ENCODE measurements at regions not wholly inside any gene's neighbourhood (a gene's known extent, or its start where the extent isn't known, plus 50 kb on each side); places are given as distances from the start of the nearest gene placed in this dataset.

GRCh38 chrX:125378205-125378604 is 58.5 kb downstream of the TEX13C start:
- Histone ChIP-seq H3K27me3 (no peaks in the 10 kb centered on the region; the same call in 1 of the 2 replicates), H3K9me3 (replicated peaks) (no peaks in the 10 kb centered on the region), H3K27ac (no peak overlapping the region)

DNA sequence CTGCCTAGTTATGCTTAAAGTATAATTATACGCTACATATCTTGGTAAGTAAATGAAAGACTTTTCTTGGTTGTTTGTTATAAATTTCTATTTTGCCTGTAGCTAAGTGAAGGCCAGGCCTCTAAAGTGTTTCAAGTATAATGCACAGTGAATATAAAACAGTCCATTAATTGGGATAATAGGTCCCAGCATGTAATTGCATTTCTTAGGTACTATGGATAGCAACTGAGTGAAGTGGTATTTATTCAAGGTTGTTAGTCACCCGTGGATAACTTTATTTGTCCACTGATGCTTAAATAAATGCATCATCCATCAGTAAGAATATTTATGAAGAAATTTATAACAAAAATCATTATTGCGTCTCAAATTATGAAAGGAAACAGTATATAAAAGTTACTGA is 59.1 kb downstream of the TEX13C start:
- H3K27ac ChIP-seq = no peak overlapping the region
- no peaks in the 10 kb centered on the region for H3K9me3 ChIP-seq (replicated peaks)
- no peaks in the 10 kb centered on the region for H3K36me3 ChIP-seq
- H3K27me3 ChIP-seq = no peaks in the 10 kb centered on the region; the same call in 1 of the 2 replicates
- H3K4me1 ChIP-seq = no peaks in the 10 kb centered on the region
- no peak for DNase-seq
- no peak overlapping the region for H3K4me3 ChIP-seq

More at GRCh38 chrX:125378205-125378604, 58.5 kb downstream of the TEX13C start:
- Histone ChIP-seq H3K36me3 (no peaks in the 10 kb centered on the region), H3K4me3 (no peak overlapping the region), H3K4me1 (no peaks in the 10 kb centered on the region)
- DNase-seq = no peak

DNA sequence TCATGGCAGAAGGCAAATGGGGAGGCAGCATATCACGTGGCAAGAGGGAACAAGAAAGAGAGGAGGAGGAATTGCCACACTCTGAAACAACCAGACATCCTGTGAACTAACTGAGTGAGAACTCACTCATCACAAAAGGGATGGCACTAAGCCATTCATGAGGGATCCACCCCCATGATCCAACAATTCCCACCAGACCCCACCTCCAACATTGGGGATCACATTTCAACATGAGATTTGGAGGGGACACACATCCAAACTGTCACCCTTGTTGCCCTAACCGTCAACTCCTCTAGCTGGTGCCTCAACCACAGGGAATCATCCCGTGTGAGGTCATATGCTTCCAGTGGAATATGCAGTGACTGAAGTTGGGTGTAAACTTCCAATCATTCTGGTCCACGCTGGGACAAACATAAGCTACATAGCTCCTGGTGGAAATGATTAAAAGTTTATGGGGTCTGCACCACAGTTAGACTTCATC is 62.5 kb downstream of the TEX13C start:
- Histone ChIP-seq H3K4me3 (no peak overlapping the region), H3K27me3 (no peaks in the 10 kb centered on the region; the same call in 1 of the 2 replicates), H3K36me3 (no peaks in the 10 kb centered on the region), H3K9me3 (replicated peaks) (no peaks in the 10 kb centered on the region), H3K4me1 (no peaks in the 10 kb centered on the region), H3K27ac (no peak overlapping the region)
- no peak for DNase-seq

- no peaks in the 10 kb centered on the region for H3K4me1 ChIP-seq
- H3K27ac ChIP-seq = no peak overlapping the region
- no peaks in the 10 kb centered on the region; the same call in 1 of the 2 replicates for H3K27me3 ChIP-seq
- H3K9me3 ChIP-seq (replicated peaks) = no peaks in the 10 kb centered on the region
- H3K36me3 ChIP-seq = no peaks in the 10 kb centered on the region
- no peak overlapping the region for H3K4me3 ChIP-seq
- DNase-seq = no peak
These were observed 63.2 kb downstream of the TEX13C start for GRCh38 chrX:125382889-125383288.

GRCh38 chrX:125384867-125385266 is 65.2 kb downstream of the TEX13C start:
- Histone ChIP-seq H3K4me3 (no peak overlapping the region), H3K9me3 (replicated peaks) (no peaks in the 10 kb centered on the region), H3K27me3 (no peaks in the 10 kb centered on the region; the same call in 1 of the 2 replicates), H3K36me3 (no peaks in the 10 kb centered on the region), H3K27ac (no peak overlapping the region), H3K4me1 (no peaks in the 10 kb centered on the region)
- no peak for DNase-seq

DNA sequence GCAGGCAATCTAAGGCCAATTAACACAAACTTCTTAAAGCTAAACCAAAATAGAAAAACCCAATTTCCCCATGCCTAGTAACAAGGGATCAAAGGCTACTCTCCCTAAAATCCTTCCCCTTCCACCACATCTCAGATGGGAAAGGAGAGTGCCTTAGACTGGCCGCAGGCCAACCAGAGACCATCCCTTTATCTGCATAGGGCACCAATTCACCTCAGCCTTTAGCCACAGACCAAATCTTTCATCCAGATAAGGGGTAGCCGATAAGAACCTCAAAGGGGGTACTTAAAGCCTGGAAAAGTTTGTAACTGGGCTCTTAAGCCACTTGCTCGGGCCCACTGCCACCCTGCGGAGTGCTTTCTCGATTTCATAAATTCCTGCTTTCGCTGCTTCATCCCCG is 68.3 kb downstream of the TEX13C start:
- Histone ChIP-seq H3K27ac (no peak overlapping the region), H3K27me3 (no peaks in the 10 kb centered on the region; the same call in 1 of the 2 replicates), H3K36me3 (no peaks in the 10 kb centered on the region), H3K4me3 (no peak overlapping the region), H3K9me3 (replicated peaks) (no peaks in the 10 kb centered on the region), H3K4me1 (no peaks in the 10 kb centered on the region)
- DNase-seq = no peak

DNA sequence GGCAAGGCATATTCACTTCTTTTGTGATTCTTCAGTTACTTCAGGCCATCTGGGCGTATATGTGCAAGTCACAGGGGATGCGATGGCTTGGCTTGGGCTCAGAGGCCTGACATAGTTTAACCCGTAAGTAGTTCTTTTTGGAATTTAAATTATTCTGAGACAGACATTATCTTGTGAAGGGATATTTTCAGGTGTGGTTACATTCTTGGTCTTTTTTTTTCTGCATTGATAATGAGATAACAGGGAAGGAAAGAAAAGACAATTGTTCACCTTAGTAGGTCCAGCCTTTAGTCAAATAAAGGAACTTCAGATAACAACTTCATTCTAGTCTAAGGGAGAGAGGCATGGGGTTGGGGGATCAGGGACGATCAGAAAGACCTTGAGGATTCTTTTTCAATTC is 74.8 kb downstream of the TEX13C start:
- no peaks in the 10 kb centered on the region for H3K4me1 ChIP-seq
- DNase-seq = no peak
- no peaks in the 10 kb centered on the region for H3K27me3 ChIP-seq
- H3K4me3 ChIP-seq = no peak overlapping the region
- no peak overlapping the region for H3K27ac ChIP-seq
- H3K36me3 ChIP-seq = no peaks in the 10 kb centered on the region
- H3K9me3 ChIP-seq (replicated peaks) = no peaks in the 10 kb centered on the region

DNA sequence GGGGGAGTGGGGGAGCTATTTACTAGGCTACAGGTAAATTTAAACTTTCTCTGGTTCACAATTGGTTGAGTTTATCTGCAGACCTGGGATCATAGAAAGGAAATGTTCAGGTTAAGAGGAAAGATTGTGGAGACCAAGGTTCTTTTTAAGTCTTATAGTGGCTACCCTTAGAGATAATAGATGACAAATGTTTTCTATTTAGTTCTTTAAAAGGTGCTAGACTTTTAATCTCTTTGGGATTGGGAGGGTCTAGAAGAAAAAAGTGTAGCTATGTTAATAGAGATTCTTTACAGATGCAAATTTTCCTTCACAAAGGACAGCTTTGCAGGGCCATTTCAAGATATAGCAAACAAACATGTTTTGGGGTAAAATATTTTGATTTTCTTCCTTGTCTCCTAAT is 76.0 kb downstream of the TEX13C start:
- Histone ChIP-seq H3K27me3 (no peaks in the 10 kb centered on the region), H3K9me3 (replicated peaks) (no peaks in the 10 kb centered on the region), H3K27ac (no peak overlapping the region), H3K36me3 (no peaks in the 10 kb centered on the region), H3K4me3 (no peak overlapping the region), H3K4me1 (no peaks in the 10 kb centered on the region)
- DNase-seq = no peak

- Histone ChIP-seq H3K27me3 (no peaks in the 10 kb centered on the region), H3K4me1 (no peaks in the 10 kb centered on the region), H3K4me3 (no peak overlapping the region), H3K27ac (no peak overlapping the region), H3K9me3 (replicated peaks) (no peaks in the 10 kb centered on the region), H3K36me3 (no peaks in the 10 kb centered on the region)
- DNase-seq = no peak
These were observed 79.3 kb downstream of the TEX13C start for GRCh38 chrX:125398959-125399440.

GRCh38 chrX:125402807-125403206 is 83.1 kb downstream of the TEX13C start:
- H3K4me1 ChIP-seq = no peaks in the 10 kb centered on the region
- no peak overlapping the region for H3K27ac ChIP-seq
- no peaks in the 10 kb centered on the region for H3K36me3 ChIP-seq
- no peaks in the 10 kb centered on the region for H3K9me3 ChIP-seq (replicated peaks)
- no peak for DNase-seq
- no peak overlapping the region for H3K4me3 ChIP-seq
- no peaks in the 10 kb centered on the region for H3K27me3 ChIP-seq

DNA sequence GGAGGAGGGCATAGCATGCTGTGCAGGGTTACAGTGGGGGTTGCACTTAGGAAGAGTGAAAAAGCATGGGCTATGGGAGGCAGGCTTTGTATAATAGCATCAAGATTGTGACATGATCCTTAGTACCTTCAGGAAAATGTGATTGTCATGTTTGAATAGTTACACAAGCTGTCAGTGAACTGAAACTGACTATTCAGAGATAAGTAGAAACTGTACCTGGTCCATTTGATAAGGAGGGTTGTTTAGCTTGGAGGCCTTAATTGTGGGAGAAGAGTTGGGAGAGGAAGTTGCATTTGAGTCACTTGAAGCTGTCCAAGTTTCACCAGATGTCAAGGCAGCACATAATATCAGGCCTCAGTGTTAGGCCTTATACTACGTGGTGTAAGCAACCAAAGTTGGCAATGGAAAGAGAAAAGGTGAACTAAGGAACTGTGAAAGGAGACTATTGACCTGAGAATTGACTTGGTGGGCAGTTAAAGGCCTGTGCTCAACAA is 85.0 kb downstream of the TEX13C start:
- no peaks in the 10 kb centered on the region for H3K9me3 ChIP-seq (replicated peaks)
- DNase-seq = no peak
- no peak overlapping the region for H3K4me3 ChIP-seq
- H3K27me3 ChIP-seq = no peaks in the 10 kb centered on the region
- no peaks in the 10 kb centered on the region for H3K4me1 ChIP-seq
- H3K27ac ChIP-seq = no peak overlapping the region
- H3K36me3 ChIP-seq = no peaks in the 10 kb centered on the region

GRCh38 chrX:125405339-125405738 is 85.7 kb downstream of the TEX13C start:
- no peak overlapping the region for H3K4me3 ChIP-seq

GRCh38 chrX:125407314-125407713 is 87.6 kb downstream of the TEX13C start:
- no peaks in the 10 kb centered on the region for H3K9me3 ChIP-seq (replicated peaks)
- no peaks in the 10 kb centered on the region for H3K4me1 ChIP-seq
- DNase-seq = no peak
- no peak overlapping the region for H3K4me3 ChIP-seq
- no peaks in the 10 kb centered on the region for H3K27me3 ChIP-seq
- no peaks in the 10 kb centered on the region for H3K36me3 ChIP-seq
- no peak overlapping the region for H3K27ac ChIP-seq

More at GRCh38 chrX:125405339-125405738, 85.7 kb downstream of the TEX13C start:
- Histone ChIP-seq H3K27ac (no peak overlapping the region), H3K4me1 (no peaks in the 10 kb centered on the region), H3K36me3 (no peaks in the 10 kb centered on the region), H3K9me3 (replicated peaks) (no peaks in the 10 kb centered on the region), H3K27me3 (no peaks in the 10 kb centered on the region)
- DNase-seq = no peak

GRCh38 chrX:125420809-125421208 is 101.1 kb downstream of the TEX13C start:
- H3K4me3 ChIP-seq = no peak overlapping the region
- no peaks in the 10 kb centered on the region for H3K36me3 ChIP-seq
- DNase-seq = no peak
- H3K27ac ChIP-seq = no peak overlapping the region
- no peaks in the 10 kb centered on the region for H3K4me1 ChIP-seq
- no peaks in the 10 kb centered on the region for H3K9me3 ChIP-seq (replicated peaks)
- no peaks in the 10 kb centered on the region for H3K27me3 ChIP-seq

- no peaks in the 10 kb centered on the region for H3K36me3 ChIP-seq
- H3K9me3 ChIP-seq (replicated peaks) = no peaks in the 10 kb centered on the region
- H3K27me3 ChIP-seq = no peaks in the 10 kb centered on the region
- no peaks in the 10 kb centered on the region for H3K4me1 ChIP-seq
- no peak overlapping the region for H3K4me3 ChIP-seq
- no peak for DNase-seq
- no peak overlapping the region for H3K27ac ChIP-seq
These were observed 103.3 kb downstream of the TEX13C start for GRCh38 chrX:125422986-125423385.

- H3K36me3 ChIP-seq = no peaks in the 10 kb centered on the region
- no peak for DNase-seq
- H3K4me1 ChIP-seq = no peaks in the 10 kb centered on the region
- no peaks in the 10 kb centered on the region for H3K27me3 ChIP-seq
- no peak overlapping the region for H3K27ac ChIP-seq
- H3K9me3 ChIP-seq (replicated peaks) = no peaks in the 10 kb centered on the region
- H3K4me3 ChIP-seq = no peak overlapping the region
These were observed 104.9 kb downstream of the TEX13C start for GRCh38 chrX:125424536-125424935.
